ENCODE measurements at regions not wholly inside any gene's neighbourhood (a gene's known extent, or its start where the extent isn't known, plus 50 kb on each side); places are given as distances from the start of the nearest gene placed in this dataset.

DNA sequence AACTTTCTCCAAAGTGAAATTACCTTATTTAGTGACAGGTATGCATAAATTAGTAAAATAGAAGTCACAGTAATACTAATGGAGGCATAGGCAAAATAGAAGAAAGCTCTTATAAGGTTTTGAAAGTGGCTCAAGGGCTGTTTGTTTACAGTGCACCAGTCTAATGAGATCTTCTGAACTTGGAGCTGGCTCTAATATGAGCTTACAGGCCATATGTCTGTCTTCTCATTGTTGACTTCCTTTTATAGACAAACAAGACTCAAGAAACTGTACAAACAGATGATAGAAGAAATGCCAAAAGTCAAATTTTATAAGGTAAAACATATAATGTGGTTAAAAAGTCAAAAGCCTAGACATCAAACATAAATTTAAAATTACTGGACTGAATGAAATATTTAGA is 207.5 kb upstream of the NEGR1 start:
- TF ChIP-seq, protein P1, sequence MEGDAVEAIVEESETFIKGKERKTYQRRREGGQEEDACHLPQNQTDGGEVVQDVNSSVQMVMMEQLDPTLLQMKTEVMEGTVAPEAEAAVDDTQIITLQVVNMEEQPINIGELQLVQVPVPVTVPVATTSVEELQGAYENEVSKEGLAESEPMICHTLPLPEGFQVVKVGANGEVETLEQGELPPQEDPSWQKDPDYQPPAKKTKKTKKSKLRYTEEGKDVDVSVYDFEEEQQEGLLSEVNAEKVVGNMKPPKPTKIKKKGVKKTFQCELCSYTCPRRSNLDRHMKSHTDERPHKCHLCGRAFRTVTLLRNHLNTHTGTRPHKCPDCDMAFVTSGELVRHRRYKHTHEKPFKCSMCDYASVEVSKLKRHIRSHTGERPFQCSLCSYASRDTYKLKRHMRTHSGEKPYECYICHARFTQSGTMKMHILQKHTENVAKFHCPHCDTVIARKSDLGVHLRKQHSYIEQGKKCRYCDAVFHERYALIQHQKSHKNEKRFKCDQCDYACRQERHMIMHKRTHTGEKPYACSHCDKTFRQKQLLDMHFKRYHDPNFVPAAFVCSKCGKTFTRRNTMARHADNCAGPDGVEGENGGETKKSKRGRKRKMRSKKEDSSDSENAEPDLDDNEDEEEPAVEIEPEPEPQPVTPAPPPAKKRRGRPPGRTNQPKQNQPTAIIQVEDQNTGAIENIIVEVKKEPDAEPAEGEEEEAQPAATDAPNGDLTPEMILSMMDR (IDR thresholded peaks at IDR 0.05): no peak
- TF ChIP-seq POLR2A (IDR thresholded peaks at IDR 0.05): no peak

Measured in body of pancreas (tissue), 4 donors.